ENCODE measurements at regions not wholly inside any gene's neighbourhood (a gene's known extent, or its start where the extent isn't known, plus 50 kb on each side); places are given as distances from the start of the nearest gene placed in this dataset.
A peak's percentile ranks its signal among the peaks of the same experiment; 100 is the strongest.

- H4K20me1 ChIP-seq: no peaks in the 10 kb centered on the region
- H3K36me3 ChIP-seq: no peaks in the 10 kb centered on the region
- H3K4me3 ChIP-seq: no peak overlapping the region
- no peak overlapping the region for H3K9ac ChIP-seq
- H3K27me3 ChIP-seq: no peaks in the 10 kb centered on the region
- H3K27ac ChIP-seq: no peak overlapping the region
- H3K4me1 ChIP-seq: peaks cover 22% of the 10 kb centered on the region
- H3K4me2 ChIP-seq: no peak overlapping the region
- no peaks in the 10 kb centered on the region for H3K9me3 ChIP-seq
- TF ChIP-seq Cebpa-rat (IDR thresholded peaks at IDR 0.05): no peak
Observed at GRCh38 chr6:47106721-47107197, 64.6 kb upstream of the ADGRF1 start.

- no peaks in the 10 kb centered on the region for H3K27me3 ChIP-seq
- H4K20me1 ChIP-seq: no peaks in the 10 kb centered on the region
- H3K9ac ChIP-seq: no peak overlapping the region
- no peaks in the 10 kb centered on the region for H3K36me3 ChIP-seq
- no peak overlapping the region for H3K4me3 ChIP-seq
- peaks cover 22% of the 10 kb centered on the region for H3K4me1 ChIP-seq
- no peak overlapping the region for H3K27ac ChIP-seq
- H3K9me3 ChIP-seq: no peaks in the 10 kb centered on the region
- H3K4me2 ChIP-seq: no peak overlapping the region
- TF ChIP-seq Cebpa-rat (IDR thresholded peaks at IDR 0.05): no peak
Observed at GRCh38 chr6:47106216-47106615, 64.1 kb upstream of the ADGRF1 start.

- no peak overlapping the region for H3K9ac ChIP-seq
- no peaks in the 10 kb centered on the region for H3K27me3 ChIP-seq
- H3K9me3 ChIP-seq: no peaks in the 10 kb centered on the region
- H3K4me1 ChIP-seq: peaks cover 22% of the 10 kb centered on the region
- H3K36me3 ChIP-seq: no peaks in the 10 kb centered on the region
- no peak for TF ChIP-seq Cebpa-rat (IDR thresholded peaks at IDR 0.05)
- H3K27ac ChIP-seq: no peak overlapping the region
- H3K4me3 ChIP-seq: no peak overlapping the region
- H4K20me1 ChIP-seq: no peaks in the 10 kb centered on the region
- no peak overlapping the region for H3K4me2 ChIP-seq
Observed at GRCh38 chr6:47105469-47106178, 63.5 kb upstream of the ADGRF1 start.

- Histone ChIP-seq H3K9me3 (no peaks in the 10 kb centered on the region), H3K36me3 (no peaks in the 10 kb centered on the region), H3K9ac (no peak overlapping the region), H3K4me2 (peak overlapping the region; percentile 65), H3K27ac (no peak overlapping the region), H4K20me1 (no peaks in the 10 kb centered on the region), H3K27me3 (no peaks in the 10 kb centered on the region), H3K4me1 (peaks cover 22% of the 10 kb centered on the region), H3K4me3 (no peak overlapping the region)
- 0 out of 2 replicates have a peak, but pooled peaks have one; percentile 19 for TF ChIP-seq Cebpa-rat (IDR thresholded peaks at IDR 0.05)
Observed at GRCh38 chr6:47103931-47104330, 61.8 kb upstream of the ADGRF1 start.

GRCh38 chr6:47102331-47102730, 60.2 kb upstream of the ADGRF1 start:
- no peaks in the 10 kb centered on the region for H4K20me1 ChIP-seq
- no peak overlapping the region for H3K9ac ChIP-seq
- H3K27me3 ChIP-seq: no peaks in the 10 kb centered on the region
- H3K27ac ChIP-seq: no peak overlapping the region
- no peak overlapping the region for H3K4me3 ChIP-seq
- TF ChIP-seq Cebpa-rat (IDR thresholded peaks at IDR 0.05): no peak
- no peaks in the 10 kb centered on the region for H3K36me3 ChIP-seq
- H3K4me2 ChIP-seq: no peak overlapping the region
- H3K9me3 ChIP-seq: no peaks in the 10 kb centered on the region
- peaks cover 28% of the 10 kb centered on the region for H3K4me1 ChIP-seq

GRCh38 chr6:47098570-47098993, 56.5 kb upstream of the ADGRF1 start:
- no peak overlapping the region for H3K4me2 ChIP-seq

GRCh38 chr6:47097092-47097945, 55.2 kb upstream of the ADGRF1 start:
- no peaks in the 10 kb centered on the region for H4K20me1 ChIP-seq
- no peaks in the 10 kb centered on the region for H3K9me3 ChIP-seq
- no peak for TF ChIP-seq Cebpa-rat (IDR thresholded peaks at IDR 0.05)
- H3K27ac ChIP-seq: peak overlapping the region; percentile 25
- peaks cover 16% of the 10 kb centered on the region for H3K4me1 ChIP-seq
- H3K4me2 ChIP-seq: peak overlapping the region; percentile 27; the same call in 1 of the 2 replicates
- H3K9ac ChIP-seq: no peak overlapping the region
- no peaks in the 10 kb centered on the region for H3K36me3 ChIP-seq
- H3K27me3 ChIP-seq: no peaks in the 10 kb centered on the region
- H3K4me3 ChIP-seq: no peak overlapping the region

More at GRCh38 chr6:47098570-47098993, 56.5 kb upstream of the ADGRF1 start:
- Histone ChIP-seq H3K4me1 (peaks cover 28% of the 10 kb centered on the region), H4K20me1 (no peaks in the 10 kb centered on the region), H3K27me3 (no peaks in the 10 kb centered on the region), H3K4me3 (no peak overlapping the region), H3K36me3 (no peaks in the 10 kb centered on the region), H3K9me3 (no peaks in the 10 kb centered on the region), H3K27ac (no peak overlapping the region), H3K9ac (no peak overlapping the region)
- TF ChIP-seq Cebpa-rat (IDR thresholded peaks at IDR 0.05): no peak

GRCh38 chr6:47096211-47096895, 54.2 kb upstream of the ADGRF1 start:
- H3K27ac ChIP-seq: peak overlapping the region; percentile 25; the same call in 1 of the 2 replicates
- H3K27me3 ChIP-seq: no peaks in the 10 kb centered on the region
- H3K4me2 ChIP-seq: no peak overlapping the region
- H3K4me1 ChIP-seq: peaks cover 16% of the 10 kb centered on the region
- H3K4me3 ChIP-seq: no peak overlapping the region
- H3K9ac ChIP-seq: no peak overlapping the region
- H4K20me1 ChIP-seq: no peaks in the 10 kb centered on the region
- no peaks in the 10 kb centered on the region for H3K9me3 ChIP-seq
- no peak for TF ChIP-seq Cebpa-rat (IDR thresholded peaks at IDR 0.05)
- no peaks in the 10 kb centered on the region for H3K36me3 ChIP-seq

- H3K9ac ChIP-seq: no peak overlapping the region
- no peaks in the 10 kb centered on the region for H3K36me3 ChIP-seq
- no peak overlapping the region for H3K4me2 ChIP-seq
- no peak overlapping the region for H3K4me3 ChIP-seq
- no peaks in the 10 kb centered on the region for H4K20me1 ChIP-seq
- peaks cover 16% of the 10 kb centered on the region for H3K4me1 ChIP-seq
- TF ChIP-seq Cebpa-rat (IDR thresholded peaks at IDR 0.05): no peak
- H3K27ac ChIP-seq: no peak overlapping the region
- H3K27me3 ChIP-seq: no peaks in the 10 kb centered on the region
- H3K9me3 ChIP-seq: no peaks in the 10 kb centered on the region
Observed at GRCh38 chr6:47094241-47094925, 52.3 kb upstream of the ADGRF1 start.

All from BLaER1 (cell line).